ENCODE measurements at regions not wholly inside any gene's neighbourhood (a gene's known extent, or its start where the extent isn't known, plus 50 kb on each side); places are given as distances from the start of the nearest gene placed in this dataset.
"Not testable (repeated sequence)": the region's sequence is repeated elsewhere in the genome, so short reads cannot be mapped to it uniquely, and the experiment has no call there.

DNA sequence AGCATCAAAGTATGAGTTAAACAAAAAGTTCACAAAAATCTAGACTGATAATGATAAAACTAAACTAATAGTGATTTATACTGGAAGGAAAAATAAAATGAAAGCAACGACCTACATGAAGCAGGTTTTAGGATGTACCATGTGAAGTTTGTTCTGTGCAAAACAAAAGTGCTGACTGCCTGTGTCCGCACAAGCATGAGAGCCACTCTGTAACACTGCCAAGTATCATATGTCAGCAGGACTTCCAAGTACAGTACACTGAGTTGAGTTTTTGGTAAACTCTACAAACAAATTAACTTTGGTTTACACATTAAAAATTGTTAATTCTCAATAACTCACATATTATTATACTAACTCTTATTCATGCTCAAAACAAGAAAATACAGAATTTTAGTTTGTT, 459.0 kb downstream of the PDGFC start:
- TF ChIP-seq POLR2A (IDR thresholded peaks at IDR 0.05; ENCODE audit: low read depth, low read length) (no peak), TAF1 (IDR thresholded peaks at IDR 0.05; ENCODE audit: borderline replicate concordance, low read depth, low read length) (no peak), POLR2AphosphoS5 (IDR thresholded peaks at IDR 0.05; ENCODE audit: low read depth, low read length) (no peak)
- FAIRE-seq (no peak), DNase-seq (ENCODE audit: insufficient read length) (no peak)

GRCh38 chr4:156509921-156510320, 461.7 kb downstream of the PDGFC start:
- not testable (repeated sequence) for FAIRE-seq; DNase-seq (ENCODE audit: insufficient read length)

- FAIRE-seq (no peak), DNase-seq (ENCODE audit: insufficient read length) (no peak)
- no peak for TF ChIP-seq TAF1 (IDR thresholded peaks at IDR 0.05; ENCODE audit: borderline replicate concordance, low read depth, low read length)
- TF ChIP-seq POLR2A (IDR thresholded peaks at IDR 0.05; ENCODE audit: low read depth, low read length), result no peak
- TF ChIP-seq POLR2AphosphoS5 (IDR thresholded peaks at IDR 0.05; ENCODE audit: low read depth, low read length), result no peak
Measured at GRCh38 chr4:156505341-156505955, 466.2 kb downstream of the PDGFC start.

- TF ChIP-seq TAF1 (IDR thresholded peaks at IDR 0.05; ENCODE audit: borderline replicate concordance, low read depth, low read length) (no peak), POLR2AphosphoS5 (IDR thresholded peaks at IDR 0.05; ENCODE audit: low read depth, low read length) (no peak), POLR2A (IDR thresholded peaks at IDR 0.05; ENCODE audit: low read depth, low read length) (no peak)
- DNase-seq (ENCODE audit: insufficient read length) (no peak), FAIRE-seq (no peak)
Measured at GRCh38 chr4:156503119-156503518, 468.5 kb downstream of the PDGFC start.

GRCh38 chr4:156501962-156502361, 469.6 kb downstream of the PDGFC start:
- DNase-seq (ENCODE audit: insufficient read length), result no peak
- no peak for TF ChIP-seq POLR2AphosphoS5 (IDR thresholded peaks at IDR 0.05; ENCODE audit: low read depth, low read length)
- TF ChIP-seq TAF1 (IDR thresholded peaks at IDR 0.05; ENCODE audit: borderline replicate concordance, low read depth, low read length), result no peak
- no peak for TF ChIP-seq POLR2A (IDR thresholded peaks at IDR 0.05; ENCODE audit: low read depth, low read length)

GRCh38 chr4:156499684-156500083, 471.9 kb downstream of the PDGFC start:
- FAIRE-seq (no peak), DNase-seq (ENCODE audit: insufficient read length) (no peak)
- TF ChIP-seq POLR2A (IDR thresholded peaks at IDR 0.05; ENCODE audit: low read depth, low read length) (no peak), POLR2AphosphoS5 (IDR thresholded peaks at IDR 0.05; ENCODE audit: low read depth, low read length) (no peak)

More at GRCh38 chr4:156501962-156502361, 469.6 kb downstream of the PDGFC start:
- no peak for FAIRE-seq

DNA sequence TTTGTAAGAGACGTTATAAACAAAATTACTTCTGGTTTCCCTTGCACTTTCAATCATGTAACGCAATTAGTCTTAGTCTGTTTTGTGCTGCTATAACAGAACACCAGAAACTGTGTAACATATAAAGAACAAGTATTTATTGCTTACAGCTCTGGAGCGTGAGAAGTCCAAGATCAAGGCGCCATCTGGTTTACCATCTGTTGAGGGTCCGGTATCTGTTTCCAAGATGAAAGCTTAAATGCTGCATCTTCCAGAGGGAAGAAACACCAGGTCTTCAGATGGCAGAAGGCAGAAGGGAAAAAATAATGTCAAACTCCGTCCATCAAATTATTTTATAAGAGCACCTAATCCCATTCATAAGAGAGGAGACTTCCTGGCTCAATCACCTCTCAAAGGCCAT, 474.1 kb downstream of the PDGFC start:
- DNase-seq (ENCODE audit: insufficient read length), result no peak
- no peak for FAIRE-seq
- TF ChIP-seq POLR2A (IDR thresholded peaks at IDR 0.05; ENCODE audit: low read depth, low read length), result no peak

GRCh38 chr4:156496797-156497196, 474.8 kb downstream of the PDGFC start:
- DNase-seq (ENCODE audit: insufficient read length) (no peak), FAIRE-seq (no peak)
- TF ChIP-seq POLR2A (IDR thresholded peaks at IDR 0.05; ENCODE audit: low read depth, low read length), result no peak
- TF ChIP-seq POLR2AphosphoS5 (IDR thresholded peaks at IDR 0.05; ENCODE audit: low read depth, low read length), result no peak
- TF ChIP-seq TAF1 (IDR thresholded peaks at IDR 0.05; ENCODE audit: borderline replicate concordance, low read depth, low read length), result no peak

DNA sequence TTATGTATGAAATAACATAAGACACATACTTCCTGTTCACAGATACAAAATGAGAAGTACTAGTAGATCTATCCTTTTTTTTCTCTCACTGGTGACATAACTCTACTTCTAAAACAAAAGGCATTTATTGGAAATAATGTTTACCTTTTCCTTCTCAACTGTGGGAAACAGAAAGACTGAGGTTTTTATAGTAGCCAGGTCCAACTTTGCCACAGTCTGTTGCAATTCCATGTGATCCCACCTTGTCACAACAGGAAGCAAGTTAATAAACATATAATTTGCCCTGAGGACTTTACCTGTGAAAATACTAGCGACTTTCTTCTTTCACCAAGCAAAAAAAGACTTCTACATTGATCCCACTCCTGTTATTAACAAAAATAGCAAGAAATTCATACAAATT, 475.8 kb downstream of the PDGFC start:
- TF ChIP-seq TAF1 (IDR thresholded peaks at IDR 0.05; ENCODE audit: borderline replicate concordance, low read depth, low read length) (no peak), POLR2A (IDR thresholded peaks at IDR 0.05; ENCODE audit: low read depth, low read length) (no peak), POLR2AphosphoS5 (IDR thresholded peaks at IDR 0.05; ENCODE audit: low read depth, low read length) (no peak)
- FAIRE-seq (no peak), DNase-seq (ENCODE audit: insufficient read length) (no peak)

- no peak for FAIRE-seq
- TF ChIP-seq POLR2AphosphoS5 (IDR thresholded peaks at IDR 0.05; ENCODE audit: low read depth, low read length), result no peak
- no peak for TF ChIP-seq TAF1 (IDR thresholded peaks at IDR 0.05; ENCODE audit: borderline replicate concordance, low read depth, low read length)
- no peak for TF ChIP-seq POLR2A (IDR thresholded peaks at IDR 0.05; ENCODE audit: low read depth, low read length)
Measured at GRCh38 chr4:156495091-156495490, 476.5 kb downstream of the PDGFC start.

GRCh38 chr4:156493858-156494257, 477.7 kb downstream of the PDGFC start:
- no peak for FAIRE-seq
- TF ChIP-seq POLR2AphosphoS5 (IDR thresholded peaks at IDR 0.05; ENCODE audit: low read depth, low read length) (no peak), POLR2A (IDR thresholded peaks at IDR 0.05; ENCODE audit: low read depth, low read length) (no peak), TAF1 (IDR thresholded peaks at IDR 0.05; ENCODE audit: borderline replicate concordance, low read depth, low read length) (no peak)
- no peak for DNase-seq (ENCODE audit: insufficient read length)

More at GRCh38 chr4:156495091-156495490, 476.5 kb downstream of the PDGFC start:
- DNase-seq (ENCODE audit: insufficient read length), result no peak

- TF ChIP-seq POLR2AphosphoS5 (IDR thresholded peaks at IDR 0.05; ENCODE audit: low read depth, low read length), result no peak
- TF ChIP-seq POLR2A (IDR thresholded peaks at IDR 0.05; ENCODE audit: low read depth, low read length), result no peak
- no peak for TF ChIP-seq TAF1 (IDR thresholded peaks at IDR 0.05; ENCODE audit: borderline replicate concordance, low read depth, low read length)
Measured at GRCh38 chr4:156487107-156487506, 484.5 kb downstream of the PDGFC start.

GRCh38 chr4:156481845-156482244, 489.8 kb downstream of the PDGFC start:
- no peak for TF ChIP-seq POLR2AphosphoS5 (IDR thresholded peaks at IDR 0.05; ENCODE audit: low read depth, low read length)
- no peak for TF ChIP-seq TAF1 (IDR thresholded peaks at IDR 0.05; ENCODE audit: borderline replicate concordance, low read depth, low read length)
- TF ChIP-seq POLR2A (IDR thresholded peaks at IDR 0.05; ENCODE audit: low read depth, low read length), result no peak
- FAIRE-seq (no peak), DNase-seq (ENCODE audit: insufficient read length) (no peak)

More at GRCh38 chr4:156487107-156487506, 484.5 kb downstream of the PDGFC start:
- FAIRE-seq, result no peak
- DNase-seq (ENCODE audit: insufficient read length), result no peak
